ENCODE measurements at regions not wholly inside any gene's neighbourhood (a gene's known extent, or its start where the extent isn't known, plus 50 kb on each side); places are given as distances from the start of the nearest gene placed in this dataset.

- DNase-seq (ENCODE audit: low read depth) = peak; percentile 88
- TF ChIP-seq CTCF (IDR thresholded peaks at IDR 0.05; ENCODE audit: low read length, missing control alignments) = no peak
- no peak overlapping the region for H3K4me3 ChIP-seq (replicated peaks; ENCODE audit: low read depth, low read length)
These were observed 702.3 kb downstream of the BRINP3 start for GRCh38 chr1:189775343-189775742.

DNA sequence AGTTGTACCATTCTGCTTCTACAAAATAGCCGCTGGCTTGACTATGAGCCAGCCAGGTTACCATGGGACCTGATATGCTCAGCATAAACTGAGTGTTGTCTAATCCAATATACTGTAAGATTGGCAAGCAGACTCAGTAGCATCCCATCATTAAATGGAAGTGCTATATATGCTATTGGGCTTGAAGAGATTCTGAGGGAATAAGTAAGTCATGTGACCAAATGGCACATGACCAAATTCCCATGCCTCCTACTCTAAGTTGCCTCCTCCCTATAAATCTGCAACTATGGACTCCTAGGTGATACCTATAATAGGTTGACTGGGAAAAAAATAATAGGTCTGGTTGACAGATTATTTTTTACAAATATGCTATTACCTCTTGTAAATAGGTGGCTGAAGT lies 698.6 kb downstream of the BRINP3 start:
- TF ChIP-seq CTCF (IDR thresholded peaks at IDR 0.05; ENCODE audit: low read length, missing control alignments) = no peak
- H3K4me3 ChIP-seq (replicated peaks; ENCODE audit: low read depth, low read length) = no peak overlapping the region
- DNase-seq (ENCODE audit: low read depth) = no peak

GRCh38 chr1:189782295-189782694 lies 695.4 kb downstream of the BRINP3 start:
- no peak for DNase-seq (ENCODE audit: low read depth)
- H3K4me3 ChIP-seq (replicated peaks; ENCODE audit: low read depth, low read length) = no peak overlapping the region
- TF ChIP-seq CTCF (IDR thresholded peaks at IDR 0.05; ENCODE audit: low read length, missing control alignments) = no peak

DNA sequence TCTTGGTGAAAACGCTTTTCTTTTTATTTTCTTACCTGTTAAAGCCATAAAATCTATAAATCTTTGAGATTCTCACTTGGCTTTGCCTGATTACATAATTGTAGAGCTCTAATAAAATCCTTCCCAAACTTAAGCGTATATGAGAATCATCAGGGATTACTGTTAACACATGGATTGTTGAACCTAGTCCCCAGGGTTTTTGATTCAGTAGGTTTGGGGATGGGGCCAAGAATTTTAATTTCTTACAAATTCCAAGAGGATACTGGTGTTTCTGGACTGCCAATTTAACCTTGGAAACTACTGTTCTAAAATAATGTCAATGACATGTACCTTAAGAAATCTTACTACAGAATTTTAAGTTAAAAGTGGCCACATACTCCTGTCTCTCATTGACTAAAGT lies 694.2 kb downstream of the BRINP3 start:
- H3K4me3 ChIP-seq (replicated peaks; ENCODE audit: low read depth, low read length) = no peak overlapping the region
- no peak for DNase-seq (ENCODE audit: low read depth)
- no peak for TF ChIP-seq CTCF (IDR thresholded peaks at IDR 0.05; ENCODE audit: low read length, missing control alignments)

- H3K4me3 ChIP-seq (replicated peaks; ENCODE audit: low read depth, low read length) = no peak overlapping the region
- no peak for TF ChIP-seq CTCF (IDR thresholded peaks at IDR 0.05; ENCODE audit: low read length, missing control alignments)
These were observed 690.9 kb downstream of the BRINP3 start for GRCh38 chr1:189786761-189787160.

DNA sequence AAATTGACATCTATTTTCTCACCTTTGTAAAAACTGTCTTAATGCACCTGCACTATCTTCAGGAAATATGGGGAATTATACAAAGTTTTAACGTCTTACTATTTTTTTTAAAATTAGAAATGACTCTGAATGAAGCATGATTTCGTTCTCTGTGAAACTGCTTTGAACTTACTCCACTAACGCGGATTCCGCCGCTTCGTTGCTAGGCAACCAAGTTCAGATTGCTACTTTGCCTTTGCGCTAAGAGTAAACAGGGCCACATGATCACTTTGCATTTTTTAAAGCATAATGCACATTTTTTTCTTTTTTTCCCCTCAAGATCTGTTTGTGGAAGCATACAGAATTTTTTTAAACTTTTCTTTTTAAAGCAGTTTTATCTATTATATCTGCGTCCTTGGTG lies 690.5 kb downstream of the BRINP3 start:
- TF ChIP-seq CTCF (IDR thresholded peaks at IDR 0.05; ENCODE audit: low read length, missing control alignments) = no peak
- H3K4me3 ChIP-seq (replicated peaks; ENCODE audit: low read depth, low read length) = no peak overlapping the region
- DNase-seq (ENCODE audit: low read depth) = peak; percentile 14

More at GRCh38 chr1:189786761-189787160, 690.9 kb downstream of the BRINP3 start:
- DNase-seq (ENCODE audit: low read depth) = no peak

DNA sequence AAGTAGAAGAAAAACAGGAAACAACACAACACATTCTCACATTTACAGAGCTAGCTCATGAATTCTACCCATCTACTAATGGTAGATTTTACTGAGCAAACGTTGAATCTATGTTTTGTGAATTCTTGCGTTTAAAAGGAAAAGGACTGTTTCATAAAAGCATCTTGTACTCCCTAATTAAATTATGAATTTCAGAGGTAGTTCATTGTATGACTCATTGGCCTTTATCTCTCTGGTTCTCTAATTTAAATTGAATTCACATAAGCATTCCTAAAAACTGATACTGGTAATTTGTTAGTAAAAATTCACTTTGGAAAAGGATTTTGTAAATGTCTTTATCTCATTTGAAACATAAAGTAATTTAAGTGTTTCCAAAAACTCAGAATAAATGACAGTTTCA lies 687.3 kb downstream of the BRINP3 start:
- TF ChIP-seq CTCF (IDR thresholded peaks at IDR 0.05; ENCODE audit: low read length, missing control alignments) = no peak
- no peak overlapping the region for H3K4me3 ChIP-seq (replicated peaks; ENCODE audit: low read depth, low read length)
- no peak for DNase-seq (ENCODE audit: low read depth)
